Testis (tissue), 2 donors: ENCODE measurements at regions not wholly inside any gene's neighbourhood (a gene's known extent, or its start where the extent isn't known, plus 50 kb on each side); places are given as distances from the start of the nearest gene placed in this dataset.

ENCODE experiments used
- POLR2A ChIP-seq: fragments of 450-650 bp; IDR thresholded peaks from one replicate; pipeline ENCODE4 v1.6.1; 2017; ENCODE audit warnings: antibody characterized with exemption, mild to moderate bottlenecking, moderate library complexity
- TF ChIP-seq, protein P1 (sequence below), 3 experiments: fragments of 450-650 bp in 2 of 3; fragments of 200-600 bp in 1 of 3; sonication (generic) in 1 of 3; IDR thresholded peaks; one replicate each; pipeline ENCODE4 v1.5.1; 2016 to 2019; ENCODE audit warnings: antibody characterized with exemption in 3 of 3, mild to moderate bottlenecking in 2 of 3, moderate library complexity in 1 of 3

DNA sequence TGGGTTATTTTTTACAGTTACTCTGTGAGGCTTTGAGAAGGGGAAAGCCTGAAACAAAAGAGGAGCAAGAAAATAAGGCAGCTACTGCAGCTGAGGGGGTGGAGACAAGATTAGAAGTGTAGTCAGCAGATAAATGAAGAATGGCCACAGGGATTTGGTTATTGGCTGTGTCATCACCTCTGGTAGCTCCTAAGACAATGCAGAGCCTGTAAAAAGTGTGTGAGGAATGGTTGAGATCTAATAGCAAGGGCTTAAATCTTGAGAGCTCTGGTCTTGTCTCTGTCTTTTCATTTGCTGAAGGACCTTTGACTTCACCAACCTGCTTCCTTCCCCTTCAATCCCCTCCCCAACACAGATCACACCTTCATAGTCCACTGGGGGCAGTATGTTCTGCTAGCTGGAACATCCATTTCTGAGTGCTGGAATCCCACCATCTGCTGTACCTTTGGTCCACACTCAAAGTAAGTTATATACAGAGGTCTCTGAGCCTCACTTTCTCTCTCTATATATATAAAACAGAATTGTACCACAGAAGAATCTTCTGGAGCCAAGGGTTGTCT, 213.7 kb upstream of the ZIC3 start:
- TF ChIP-seq, protein P1, sequence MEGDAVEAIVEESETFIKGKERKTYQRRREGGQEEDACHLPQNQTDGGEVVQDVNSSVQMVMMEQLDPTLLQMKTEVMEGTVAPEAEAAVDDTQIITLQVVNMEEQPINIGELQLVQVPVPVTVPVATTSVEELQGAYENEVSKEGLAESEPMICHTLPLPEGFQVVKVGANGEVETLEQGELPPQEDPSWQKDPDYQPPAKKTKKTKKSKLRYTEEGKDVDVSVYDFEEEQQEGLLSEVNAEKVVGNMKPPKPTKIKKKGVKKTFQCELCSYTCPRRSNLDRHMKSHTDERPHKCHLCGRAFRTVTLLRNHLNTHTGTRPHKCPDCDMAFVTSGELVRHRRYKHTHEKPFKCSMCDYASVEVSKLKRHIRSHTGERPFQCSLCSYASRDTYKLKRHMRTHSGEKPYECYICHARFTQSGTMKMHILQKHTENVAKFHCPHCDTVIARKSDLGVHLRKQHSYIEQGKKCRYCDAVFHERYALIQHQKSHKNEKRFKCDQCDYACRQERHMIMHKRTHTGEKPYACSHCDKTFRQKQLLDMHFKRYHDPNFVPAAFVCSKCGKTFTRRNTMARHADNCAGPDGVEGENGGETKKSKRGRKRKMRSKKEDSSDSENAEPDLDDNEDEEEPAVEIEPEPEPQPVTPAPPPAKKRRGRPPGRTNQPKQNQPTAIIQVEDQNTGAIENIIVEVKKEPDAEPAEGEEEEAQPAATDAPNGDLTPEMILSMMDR (IDR thresholded peaks at IDR 0.05), result no peak
- TF ChIP-seq POLR2A, result no peak
